ENCODE measurements at regions not wholly inside any gene's neighbourhood (a gene's known extent, or its start where the extent isn't known, plus 50 kb on each side); places are given as distances from the start of the nearest gene placed in this dataset.

DNA sequence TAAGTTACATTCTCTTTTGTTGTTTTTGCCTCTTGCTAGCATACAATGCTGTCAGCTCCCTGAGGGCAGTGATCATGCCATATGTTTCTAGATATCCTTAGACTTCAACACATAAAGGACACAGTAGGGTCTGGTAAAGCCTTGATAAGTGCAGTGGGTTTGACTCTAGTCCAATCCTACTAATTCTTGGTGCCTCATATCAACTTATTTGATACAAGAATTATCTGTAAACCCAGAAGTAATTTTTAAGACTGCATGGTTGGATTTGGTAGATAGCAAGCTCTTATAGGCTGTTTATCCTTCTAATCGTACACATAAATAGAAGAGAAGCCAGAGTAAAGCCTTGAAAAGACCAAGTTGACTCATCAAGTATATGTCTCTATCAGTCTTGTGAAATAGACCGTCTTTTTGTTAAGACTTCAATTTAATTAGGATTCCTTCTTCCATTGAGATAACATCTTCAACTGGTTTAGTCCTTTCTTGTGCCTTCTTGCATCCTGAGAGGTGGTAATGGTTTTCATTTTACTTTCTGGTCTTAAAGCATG is 265.6 kb upstream of the CDIN1 start:
- DNase-seq = no peak

DNA sequence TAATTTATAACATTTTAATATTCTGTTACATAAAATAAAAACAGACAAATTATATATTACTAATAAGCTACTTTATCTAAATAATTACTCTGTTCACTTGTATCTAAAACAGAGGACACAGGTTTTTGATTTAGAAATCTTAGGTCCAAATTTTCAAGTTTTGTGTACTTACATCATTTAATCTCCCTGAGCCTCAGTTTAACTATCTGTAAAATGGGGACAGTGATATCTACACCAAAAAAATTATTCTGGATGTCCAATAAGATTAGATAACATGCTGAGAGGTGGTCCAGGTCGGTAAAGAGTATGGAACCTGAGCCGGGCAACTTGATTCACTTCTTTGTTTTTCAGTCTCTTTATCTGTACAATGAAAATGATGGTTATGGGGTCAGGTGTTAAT is 263.8 kb upstream of the CDIN1 start:
- DNase-seq = no peak

- DNase-seq = no peak
These were observed 255.8 kb upstream of the CDIN1 start for GRCh38 chr15:36323615-36324014.

DNA sequence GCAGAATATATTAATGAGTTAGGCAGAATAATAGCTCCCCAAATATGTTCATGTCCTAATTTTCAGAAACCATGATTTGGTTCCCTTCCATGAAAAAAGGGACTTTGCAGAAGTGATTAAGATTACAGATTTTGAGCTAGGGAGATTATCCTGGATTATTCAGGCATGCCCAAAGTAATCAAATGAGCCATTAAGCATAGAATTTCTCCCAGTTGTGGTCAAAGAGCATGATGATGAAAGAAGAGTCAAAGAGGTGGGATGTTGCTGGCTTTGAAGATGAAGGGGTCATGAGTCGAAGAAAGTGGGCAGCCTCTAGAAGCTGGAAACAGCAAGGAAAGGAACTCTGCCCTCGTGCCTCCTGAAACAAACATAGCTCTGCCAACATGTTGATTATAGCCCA is 254.2 kb upstream of the CDIN1 start:
- no peak for DNase-seq

DNA sequence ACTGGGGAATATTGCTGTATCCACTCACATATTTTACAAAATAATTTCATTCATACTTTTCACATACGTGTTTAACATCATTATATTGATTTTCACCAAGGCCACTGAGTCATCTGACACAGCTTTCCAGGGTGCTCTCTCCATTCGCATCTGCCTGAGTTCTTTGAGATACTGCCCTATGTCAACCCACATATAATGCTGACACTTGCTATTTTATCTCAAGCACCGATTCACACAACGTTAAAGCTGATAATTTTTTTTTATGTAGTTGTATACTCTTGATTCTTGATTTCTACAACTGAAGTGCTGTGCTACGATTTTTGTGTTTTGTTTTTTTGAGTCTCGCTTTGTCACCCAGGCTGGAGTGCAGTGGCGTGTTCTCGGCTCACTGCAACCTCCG is 249.8 kb upstream of the CDIN1 start:
- no peak for DNase-seq

DNA sequence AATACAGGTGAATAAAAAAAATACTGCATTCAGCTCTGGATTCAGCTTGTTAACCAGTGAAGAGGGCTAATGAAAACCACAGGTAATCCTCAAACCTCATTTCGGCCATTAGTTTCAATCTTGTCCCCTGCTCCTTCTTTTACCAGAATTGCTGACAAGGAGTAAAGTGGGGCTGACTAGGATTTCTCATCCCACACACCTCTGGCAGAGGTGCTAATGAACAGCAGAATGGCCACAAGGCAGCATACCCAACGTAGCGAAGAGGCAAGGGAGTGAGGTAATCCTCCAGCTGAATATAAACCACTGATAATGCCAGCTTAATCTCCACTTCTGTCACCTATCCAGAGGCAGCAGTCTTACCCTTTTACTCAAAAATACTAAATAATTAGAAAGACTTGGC is 248.8 kb upstream of the CDIN1 start:
- no peak for DNase-seq

DNA sequence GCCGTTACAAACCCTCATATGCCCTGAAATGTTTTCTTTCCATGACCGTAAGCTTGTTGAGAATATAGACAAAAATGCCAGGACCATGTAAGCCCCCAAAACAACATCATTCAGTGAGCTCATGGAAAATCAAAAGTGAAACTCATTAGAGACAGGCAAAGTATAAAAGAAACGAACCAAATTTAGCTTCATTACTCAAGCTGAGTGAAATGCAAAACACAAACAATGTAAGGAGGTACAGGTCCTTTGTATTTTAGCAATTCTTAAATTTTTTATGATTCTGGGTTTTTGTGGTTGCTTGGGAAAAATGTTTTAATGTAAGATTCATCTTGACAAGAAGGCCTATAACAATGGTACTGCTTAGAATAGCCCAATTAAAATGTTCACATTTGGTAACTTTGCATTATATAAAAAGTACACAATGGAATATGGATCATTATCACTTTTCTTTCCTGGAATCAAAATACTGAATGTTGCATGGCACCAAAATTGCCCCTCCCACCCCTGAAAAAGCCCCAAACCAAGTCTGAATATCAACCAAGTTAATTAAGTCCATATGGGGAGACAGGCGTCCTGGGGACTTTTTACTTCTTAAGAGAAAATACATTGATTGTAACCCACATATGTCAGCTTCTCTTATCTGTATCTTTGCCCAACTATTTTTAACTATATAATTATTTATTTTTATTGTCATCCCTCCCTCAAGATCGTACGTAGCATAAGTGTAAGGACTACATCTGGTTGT is 247.7 kb upstream of the CDIN1 start:
- no peak for DNase-seq

GRCh38 chr15:36332301-36332700 is 247.1 kb upstream of the CDIN1 start:
- no peak for DNase-seq

DNA sequence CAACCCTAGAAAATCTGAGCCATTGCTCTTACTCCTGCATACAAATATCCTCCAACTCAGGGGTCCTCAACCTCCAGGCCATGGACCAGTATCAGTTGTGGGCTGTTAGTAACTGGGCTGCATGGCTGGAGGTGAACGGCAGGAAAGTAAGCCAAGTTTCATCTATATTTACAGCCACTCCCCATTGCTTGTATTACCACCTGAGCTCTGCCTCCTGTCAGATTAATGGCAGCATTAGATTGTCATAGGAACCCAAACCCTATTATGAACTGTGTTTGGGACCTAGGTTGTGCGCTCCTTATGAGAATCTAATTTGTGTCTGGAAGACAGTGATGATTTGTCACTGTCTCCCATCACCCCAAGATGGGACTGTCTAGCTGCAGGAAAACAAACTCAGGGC is 246.5 kb upstream of the CDIN1 start:
- no peak for DNase-seq

DNA sequence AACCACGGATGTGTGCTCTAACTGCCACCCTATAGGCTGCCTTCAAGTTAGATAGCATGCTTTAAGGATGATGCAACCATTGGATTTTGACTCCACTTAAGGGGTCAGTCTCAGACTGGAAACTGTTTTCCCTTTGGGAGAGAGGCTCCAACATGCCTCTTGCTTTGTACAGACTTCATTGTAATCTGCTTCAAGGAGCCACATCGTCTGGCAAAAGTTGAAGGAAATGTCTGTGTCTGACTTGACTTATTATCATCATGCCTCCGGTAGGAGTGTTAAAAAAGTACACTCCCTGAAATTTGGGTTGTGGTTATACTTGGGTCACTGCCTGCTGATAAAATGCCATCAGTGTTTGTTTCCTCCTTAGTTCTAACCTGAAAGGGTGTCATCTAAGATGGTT is 245.4 kb upstream of the CDIN1 start:
- no peak for DNase-seq

- DNase-seq = no peak
These were observed 244.2 kb upstream of the CDIN1 start for GRCh38 chr15:36335224-36335623.

GRCh38 chr15:36335659-36336058 is 243.8 kb upstream of the CDIN1 start:
- no peak for DNase-seq

- DNase-seq = no peak
These were observed 234.5 kb upstream of the CDIN1 start for GRCh38 chr15:36344887-36345286.

GRCh38 chr15:36347272-36347858 is 232.1 kb upstream of the CDIN1 start:
- peak; percentile 7 for DNase-seq

- DNase-seq = no peak
These were observed 223.0 kb upstream of the CDIN1 start for GRCh38 chr15:36356466-36356865.

GRCh38 chr15:36356978-36357601 is 222.3 kb upstream of the CDIN1 start:
- DNase-seq = peak; percentile 2

DNA sequence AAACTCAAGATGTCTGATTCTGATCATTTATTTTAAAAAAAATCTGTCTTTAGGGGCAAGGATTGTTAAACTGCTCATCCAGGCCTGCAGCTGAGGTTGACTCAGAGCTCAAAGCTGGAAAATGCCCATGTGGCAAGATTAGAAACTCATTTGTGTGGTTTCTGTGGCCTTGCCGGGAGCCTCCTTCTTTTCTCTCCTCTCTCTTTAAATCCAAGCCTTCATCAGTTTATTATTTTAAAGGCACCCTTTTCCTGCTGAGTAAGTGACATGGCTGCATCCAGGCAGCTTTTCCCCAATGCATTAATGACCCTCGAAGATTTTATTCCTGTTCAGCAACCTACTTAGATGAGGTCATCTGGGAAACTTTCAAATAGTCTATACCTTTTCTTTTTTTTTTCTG is 221.3 kb upstream of the CDIN1 start:
- DNase-seq = no peak

GRCh38 chr15:36358523-36358922 is 220.9 kb upstream of the CDIN1 start:
- no peak for DNase-seq

DNA sequence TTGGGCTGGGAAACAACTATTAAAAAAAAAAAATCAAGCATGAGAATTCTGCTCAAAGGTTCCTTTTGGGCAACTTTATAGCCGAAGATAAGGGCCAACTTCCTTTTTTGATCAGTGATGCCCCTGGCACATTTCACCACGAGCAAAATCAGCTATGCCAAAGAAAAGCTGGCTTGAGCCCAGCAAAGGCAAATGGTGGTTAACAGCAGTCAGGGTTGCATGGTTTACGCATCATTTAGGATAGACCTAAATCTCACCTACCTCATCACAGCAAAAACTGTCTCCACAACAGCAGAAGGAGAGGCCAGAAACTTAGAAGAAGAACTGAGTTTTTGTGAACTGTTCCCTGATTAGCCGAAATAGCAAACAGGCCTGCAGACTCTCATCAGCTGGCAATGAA is 220.1 kb upstream of the CDIN1 start:
- DNase-seq = no peak

DNA sequence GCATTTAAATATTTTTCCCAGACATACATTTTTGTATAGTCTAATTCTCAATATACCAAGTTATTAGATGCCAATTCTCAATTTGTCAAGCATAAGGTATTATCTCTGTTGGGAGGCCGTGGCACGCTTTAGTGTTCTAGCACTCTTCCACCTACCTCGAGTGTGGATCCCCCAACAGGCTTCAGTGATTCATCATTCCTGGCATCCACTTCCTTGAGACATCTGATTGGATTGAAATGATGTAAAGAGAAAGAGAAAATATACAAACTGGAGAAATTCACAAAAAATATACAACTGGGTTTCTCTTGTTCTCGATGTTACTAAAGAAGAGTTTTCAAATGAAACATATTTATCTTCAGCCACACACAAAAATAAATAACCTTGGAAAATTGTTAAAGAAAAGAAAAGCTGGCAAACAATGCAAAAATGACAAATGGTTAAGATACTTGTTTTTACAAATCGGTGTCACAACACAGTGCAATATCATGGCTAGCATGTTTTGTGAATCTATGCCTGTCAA is 218.0 kb upstream of the CDIN1 start:
- DNase-seq = no peak

- DNase-seq = no peak
These were observed 216.9 kb upstream of the CDIN1 start for GRCh38 chr15:36362509-36362915.

GRCh38 chr15:36363335-36363734 is 216.1 kb upstream of the CDIN1 start:
- DNase-seq = no peak

DNA sequence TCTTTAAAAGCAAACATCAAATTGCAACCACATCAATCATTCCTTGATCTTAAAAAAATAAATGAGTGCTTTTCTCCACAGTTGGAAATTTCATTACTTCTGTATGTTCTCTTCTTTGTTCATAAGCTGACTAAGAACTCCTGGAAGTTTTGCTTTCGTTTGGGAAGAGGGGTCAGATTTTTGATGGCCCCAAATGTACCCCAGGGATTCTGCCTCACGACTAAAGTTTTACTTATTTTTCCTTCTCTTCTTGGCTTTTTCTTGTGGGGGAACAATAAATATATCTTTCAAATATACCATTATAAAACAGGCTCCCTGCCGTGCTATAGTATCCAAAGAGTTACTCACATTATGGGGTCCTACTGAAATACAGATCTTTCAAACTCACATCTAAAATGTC is 215.0 kb upstream of the CDIN1 start:
- DNase-seq = no peak

DNA sequence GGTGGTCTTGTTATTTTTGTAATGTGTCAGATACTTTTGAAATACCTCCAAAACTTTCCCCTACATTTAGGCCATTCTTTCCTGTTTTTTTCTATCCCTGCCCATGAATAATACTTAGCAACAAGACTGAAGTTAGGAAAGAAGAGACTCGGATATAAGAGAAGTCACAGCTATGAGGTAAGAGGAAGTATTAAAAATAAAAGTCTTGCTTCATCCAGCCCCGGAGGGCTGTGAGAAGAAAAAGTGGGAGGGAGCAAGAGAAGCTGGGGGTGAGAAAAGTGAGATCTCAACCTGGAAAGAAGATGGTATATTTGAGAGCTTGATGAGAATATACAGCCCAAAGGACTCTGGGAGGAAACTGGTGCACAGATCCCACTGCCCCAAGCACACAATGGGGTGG is 213.5 kb upstream of the CDIN1 start:
- no peak for DNase-seq

Measured in NCI-H1105 treated with DMSO at 0.1 percent for 48 hours (cell line).